Astrocyte of the cerebellum (primary cell): ENCODE measurements at regions not wholly inside any gene's neighbourhood (a gene's known extent, or its start where the extent isn't known, plus 50 kb on each side); places are given as distances from the start of the nearest gene placed in this dataset.
"Not testable (repeated sequence)": the region's sequence is repeated elsewhere in the genome, so short reads cannot be mapped to it uniquely, and the experiment has no call there.

Experiments
- DNase-seq: peaks from one replicate; pipeline ENCODE4 v3.0.0-alpha.2; 2011; ENCODE audit warnings: low read depth
- H3K4me3 ChIP-seq: 2 replicates; pipeline ENCODE4 v1.5.1; 2011; ENCODE audit warnings: mild to moderate bottlenecking, low read depth, low read length, moderate library complexity
- CTCF ChIP-seq: IDR thresholded peaks from 2 replicates; pipeline ENCODE4 v1.5.1; 2012; ENCODE audit warnings: low read length, low read depth, moderate library complexity, mild to moderate bottlenecking; ENCODE audit errors: missing control alignments
- in situ Hi-C: cut with HindIII; loops from 2 replicates; pipeline ENCODE4 v1.10.0; 2017; ENCODE audit warnings: low sequenced_read_pairs

- peak; percentile 92 for DNase-seq
- no peak overlapping the region for H3K4me3 ChIP-seq
- TF ChIP-seq CTCF: no peak
- in situ Hi-C loops: no loop called here
Measured at GRCh38 chr4:141350122-141350905, 129.6 kb downstream of the ZNF330 start.

- in situ Hi-C loops: no loop called here
- DNase-seq: no peak
- no peak for TF ChIP-seq CTCF
- H3K4me3 ChIP-seq: no peak overlapping the region
Measured at GRCh38 chr4:141352331-141352730, 131.6 kb downstream of the ZNF330 start.

- no peak for TF ChIP-seq CTCF
- in situ Hi-C loops: no loop called here
- peak; percentile 19 for DNase-seq
- no peak overlapping the region for H3K4me3 ChIP-seq
Measured at GRCh38 chr4:141352909-141353525, 132.3 kb downstream of the ZNF330 start.

- TF ChIP-seq CTCF: no peak
- no peak for DNase-seq
- in situ Hi-C loops: no loop called here
- H3K4me3 ChIP-seq: no peak overlapping the region
Measured at GRCh38 chr4:141356321-141356962, 135.7 kb downstream of the ZNF330 start.

GRCh38 chr4:141356963-141357335 is 136.3 kb downstream of the ZNF330 start:
- in situ Hi-C loops: no loop called here
- no peak for TF ChIP-seq CTCF
- no peak overlapping the region for H3K4me3 ChIP-seq
- DNase-seq: no peak

GRCh38 chr4:141368241-141368640 is 147.5 kb downstream of the ZNF330 start:
- DNase-seq, in situ Hi-C loops, H3K4me3 ChIP-seq: not testable (repeated sequence)

GRCh38 chr4:141371206-141371605 is 150.5 kb downstream of the ZNF330 start:
- no peak for DNase-seq
- in situ Hi-C loops: no loop called here
- H3K4me3 ChIP-seq: no peak overlapping the region
- no peak for TF ChIP-seq CTCF
